ENCODE measurements at regions not wholly inside any gene's neighbourhood (a gene's known extent, or its start where the extent isn't known, plus 50 kb on each side); places are given as distances from the start of the nearest gene placed in this dataset.

DNA sequence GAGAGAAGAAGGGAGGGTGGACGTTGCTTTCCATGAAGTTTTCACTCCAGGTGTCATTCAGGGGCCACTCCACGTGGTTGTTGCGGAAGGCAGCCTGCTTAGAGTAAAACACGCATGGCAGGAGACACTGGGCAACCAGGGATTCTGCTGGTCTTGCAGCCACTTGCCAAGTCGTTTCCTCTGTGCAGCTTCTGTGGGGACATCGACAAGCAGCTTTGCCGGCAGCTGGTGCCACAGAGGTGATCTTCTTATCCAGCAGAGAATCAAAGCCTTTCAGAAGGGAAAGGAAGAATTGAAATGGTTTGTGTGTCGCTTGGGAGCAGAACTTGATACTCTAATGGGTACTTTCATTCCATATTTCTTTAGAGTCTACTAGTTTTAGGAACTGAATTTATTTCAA, 867.1 kb upstream of the TENM3 start:
- ATAC-seq (replicated peaks in 1 of 4) (no peak), DNase-seq (no peak)
- ChIA-PET CTCF (no interaction called here), POLR2A (no interaction called here)
- no peaks in the 10 kb centered on the region for H3K36me3 ChIP-seq (ENCODE audit: control insufficient read depth in 2 of 2, extremely low read depth in 1 of 2, insufficient read depth in 1 of 2, low read length in 1 of 2)
- H3K27me3 ChIP-seq (replicated peaks in 1 of 2; ENCODE audit: control insufficient read depth in 2 of 2, extremely low read depth in 1 of 2, insufficient read depth in 2 of 2, low read length in 1 of 2), result no peaks in the 10 kb centered on the region
- H3K4me3 ChIP-seq (ENCODE audit: control insufficient read depth in 1 of 2, extremely low read depth in 1 of 2, low read length in 1 of 2), result no peak overlapping the region
- 46% methylated on average over 5 of the region's 8 CpGs for WGBS (ENCODE audit: insufficient coverage)
- H3K27ac ChIP-seq (ENCODE audit: low read length), result no peak overlapping the region
- Mint-ChIP-seq H3K4me3 (no peak overlapping the region), H3K4me1 (no peaks in the 10 kb centered on the region), H3K27ac (no peak overlapping the region), H3K27me3 (no peaks in the 10 kb centered on the region), H3K36me3 (no peaks in the 10 kb centered on the region), H3K9me3 (peaks cover 0 to 3% (median 3%) of the 10 kb centered on the region in 3 donors)
- no peaks in the 10 kb centered on the region for H3K9me3 ChIP-seq
- H3K4me1 ChIP-seq (ENCODE audit: control insufficient read depth in 1 of 2, extremely low read depth in 1 of 2, insufficient read depth in 2 of 2, low read length in 2 of 2), result no peaks in the 10 kb centered on the region

DNA sequence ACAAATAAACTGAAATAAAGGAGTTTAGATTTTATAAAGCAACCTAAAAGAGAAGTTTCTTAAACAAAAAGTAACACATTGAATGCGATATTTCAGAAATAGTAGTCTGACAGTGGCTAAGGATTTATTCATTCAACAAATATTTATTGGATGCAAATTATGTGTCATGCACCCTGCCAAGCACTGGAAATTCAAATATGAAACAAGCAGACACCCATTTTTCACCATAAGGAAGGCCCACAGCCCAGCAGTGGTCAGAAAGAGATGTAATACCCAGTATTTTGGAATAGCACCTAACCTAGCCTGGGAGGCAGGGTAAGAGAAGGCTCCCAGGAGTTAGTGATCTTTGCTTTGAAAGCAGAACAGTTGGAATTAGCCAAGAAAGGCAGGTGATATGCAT, 855.1 kb upstream of the TENM3 start:
- ChIA-PET POLR2A (no interaction called here), CTCF (no interaction called here)
- H3K4me1 Mint-ChIP-seq, result no peaks in the 10 kb centered on the region
- H3K27me3 ChIP-seq (replicated peaks in 1 of 2; ENCODE audit: control insufficient read depth in 2 of 2, extremely low read depth in 1 of 2, insufficient read depth in 2 of 2, low read length in 1 of 2), result no peaks in the 10 kb centered on the region
- no peak overlapping the region for H3K4me3 ChIP-seq (ENCODE audit: control insufficient read depth in 1 of 2, extremely low read depth in 1 of 2, low read length in 1 of 2)
- H3K9me3 ChIP-seq, result no peaks in the 10 kb centered on the region
- WGBS (ENCODE audit: insufficient coverage), result no CpG with 5 or more reads among the region's 1 CpG
- H3K27me3 Mint-ChIP-seq, result no peaks in the 10 kb centered on the region
- peaks cover 0 to 12% (median 8%) of the 10 kb centered on the region in 3 donors for H3K9me3 Mint-ChIP-seq
- no peak overlapping the region for H3K4me3 Mint-ChIP-seq
- no peaks in the 10 kb centered on the region for H3K36me3 ChIP-seq (ENCODE audit: control insufficient read depth in 2 of 2, extremely low read depth in 1 of 2, insufficient read depth in 1 of 2, low read length in 1 of 2)
- H3K27ac ChIP-seq (ENCODE audit: low read length), result no peak overlapping the region
- no peak overlapping the region for H3K27ac Mint-ChIP-seq
- no peaks in the 10 kb centered on the region for H3K4me1 ChIP-seq (ENCODE audit: control insufficient read depth in 1 of 2, extremely low read depth in 1 of 2, insufficient read depth in 2 of 2, low read length in 2 of 2)
- DNase-seq, result no peak
- ATAC-seq (replicated peaks in 1 of 4), result no peak
- no peaks in the 10 kb centered on the region for H3K36me3 Mint-ChIP-seq

DNA sequence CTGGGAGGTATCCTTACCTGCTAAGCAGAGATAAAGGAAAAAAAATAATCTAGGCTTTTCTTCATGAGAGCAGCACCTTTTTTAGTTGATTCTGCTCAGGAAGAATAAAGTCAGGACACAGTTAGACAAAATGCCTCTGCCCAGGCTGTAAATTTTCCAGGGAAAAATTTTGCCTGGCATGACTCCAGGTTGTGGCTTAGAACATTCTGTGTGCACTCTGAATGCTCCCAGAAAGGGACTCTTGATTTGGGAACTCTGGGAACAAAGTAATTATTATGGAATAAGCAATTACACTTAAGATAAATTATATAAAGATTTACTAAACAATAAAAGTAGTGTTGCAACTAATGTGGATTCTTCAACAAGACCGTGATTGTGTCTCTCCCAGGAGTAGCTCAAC, 826.2 kb upstream of the TENM3 start:
- no peak overlapping the region for H3K27ac ChIP-seq (ENCODE audit: low read length)
- no peak overlapping the region for H3K4me3 ChIP-seq (ENCODE audit: control insufficient read depth in 1 of 2, extremely low read depth in 1 of 2, low read length in 1 of 2)
- H3K9me3 Mint-ChIP-seq, result peaks cover 0 to 12% (median 4%) of the 10 kb centered on the region in 3 donors
- H3K27me3 Mint-ChIP-seq, result no peaks in the 10 kb centered on the region
- H3K9me3 ChIP-seq, result no peaks in the 10 kb centered on the region
- no peak for ATAC-seq (replicated peaks in 1 of 4)
- no peaks in the 10 kb centered on the region for H3K36me3 Mint-ChIP-seq
- H3K4me3 Mint-ChIP-seq, result no peak overlapping the region
- H3K4me1 ChIP-seq (ENCODE audit: control insufficient read depth in 1 of 2, extremely low read depth in 1 of 2, insufficient read depth in 2 of 2, low read length in 2 of 2), result no peaks in the 10 kb centered on the region
- CTCF ChIA-PET, result no interaction called here
- H3K4me1 Mint-ChIP-seq, result no peaks in the 10 kb centered on the region
- no peak overlapping the region for H3K27ac Mint-ChIP-seq
- WGBS (ENCODE audit: insufficient coverage), result no CpG with 5 or more reads among the region's 1 CpG
- H3K36me3 ChIP-seq (ENCODE audit: control insufficient read depth in 2 of 2, extremely low read depth in 1 of 2, insufficient read depth in 1 of 2, low read length in 1 of 2), result no peaks in the 10 kb centered on the region
- H3K27me3 ChIP-seq (replicated peaks in 1 of 2; ENCODE audit: control insufficient read depth in 2 of 2, extremely low read depth in 1 of 2, insufficient read depth in 2 of 2, low read length in 1 of 2), result no peaks in the 10 kb centered on the region
- POLR2A ChIA-PET, result no interaction called here
- DNase-seq, result no peak

DNA sequence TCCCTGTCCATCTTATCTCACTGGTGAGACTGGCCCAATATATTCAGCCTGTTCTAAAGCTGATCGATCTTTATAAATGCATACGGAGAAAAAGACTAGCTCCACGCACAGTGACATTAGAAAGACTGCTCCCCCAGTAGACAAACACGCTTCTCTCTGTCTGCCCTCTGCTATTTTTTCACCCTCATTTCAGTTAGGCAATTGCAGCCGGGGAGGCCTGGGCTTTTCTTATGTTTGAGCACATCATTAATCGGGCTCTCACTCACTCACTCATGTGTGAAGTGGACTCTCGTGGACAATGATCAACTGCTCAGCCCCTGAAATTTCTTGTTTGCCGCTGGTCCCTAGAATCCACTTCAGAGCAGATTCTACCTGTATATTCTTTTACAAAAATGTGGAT, 824.7 kb upstream of the TENM3 start:
- POLR2A ChIA-PET, result no interaction called here
- H3K4me3 Mint-ChIP-seq, result no peak overlapping the region
- no peak for ATAC-seq (replicated peaks in 1 of 4)

DNA sequence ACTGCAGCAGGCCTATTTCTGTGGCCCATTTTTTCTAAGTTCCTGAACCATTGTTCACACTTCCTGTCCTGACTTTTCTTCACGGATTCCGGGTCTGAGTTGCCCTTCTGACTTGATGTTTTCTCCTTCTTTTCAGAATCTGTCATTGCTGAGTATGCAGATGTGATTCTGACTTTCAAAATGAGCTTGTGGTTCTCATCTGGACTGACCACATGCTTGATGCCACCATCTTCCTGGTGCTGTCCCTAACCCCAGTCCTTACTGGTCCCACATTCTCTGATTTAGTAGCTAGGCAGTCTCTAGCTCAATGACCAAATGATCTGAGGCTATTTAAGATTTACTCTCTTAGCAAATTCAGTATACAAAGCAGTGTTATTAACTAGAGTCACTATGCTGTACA, 822.3 kb upstream of the TENM3 start:
- Mint-ChIP-seq H3K27ac (no peak overlapping the region), H3K4me1 (no peaks in the 10 kb centered on the region), H3K4me3 (no peak overlapping the region), H3K9me3 (peaks cover 10 to 22% (median 15%) of the 10 kb centered on the region in 3 donors), H3K27me3 (no peaks in the 10 kb centered on the region), H3K36me3 (no peaks in the 10 kb centered on the region)
- ATAC-seq (replicated peaks in 1 of 4) (no peak), DNase-seq (no peak)
- no peaks in the 10 kb centered on the region for H3K27me3 ChIP-seq (replicated peaks in 1 of 2; ENCODE audit: control insufficient read depth in 2 of 2, extremely low read depth in 1 of 2, insufficient read depth in 2 of 2, low read length in 1 of 2)
- POLR2A ChIA-PET, result interaction anchor here in 1 of 2 donors (0.6 kb wide), 1 partner anchor 142 kb away, joined by 3 read pairs; no protein-coding TSS in a partner anchor
- CTCF ChIA-PET, result no interaction called here
- no peaks in the 10 kb centered on the region for H3K4me1 ChIP-seq (ENCODE audit: control insufficient read depth in 1 of 2, extremely low read depth in 1 of 2, insufficient read depth in 2 of 2, low read length in 2 of 2)
- WGBS (ENCODE audit: insufficient coverage), result no CpG with 5 or more reads among the region's 2 CpGs
- no peaks in the 10 kb centered on the region for H3K36me3 ChIP-seq (ENCODE audit: control insufficient read depth in 2 of 2, extremely low read depth in 1 of 2, insufficient read depth in 1 of 2, low read length in 1 of 2)
- no peak overlapping the region for H3K4me3 ChIP-seq (ENCODE audit: control insufficient read depth in 1 of 2, extremely low read depth in 1 of 2, low read length in 1 of 2)
- no peaks in the 10 kb centered on the region for H3K9me3 ChIP-seq
- no peak overlapping the region for H3K27ac ChIP-seq (ENCODE audit: low read length)

More for the DNA sequence above, 824.7 kb upstream of the TENM3 start:
- CTCF ChIA-PET, result no interaction called here
- Mint-ChIP-seq H3K27ac (no peak overlapping the region), H3K9me3 (peaks cover 4 to 16% (median 14%) of the 10 kb centered on the region in 3 donors), H3K27me3 (no peaks in the 10 kb centered on the region), H3K36me3 (no peaks in the 10 kb centered on the region), H3K4me1 (no peaks in the 10 kb centered on the region)
- no peaks in the 10 kb centered on the region for H3K36me3 ChIP-seq (ENCODE audit: control insufficient read depth in 2 of 2, extremely low read depth in 1 of 2, insufficient read depth in 1 of 2, low read length in 1 of 2)
- H3K27me3 ChIP-seq (replicated peaks in 1 of 2; ENCODE audit: control insufficient read depth in 2 of 2, extremely low read depth in 1 of 2, insufficient read depth in 2 of 2, low read length in 1 of 2), result no peaks in the 10 kb centered on the region
- WGBS (ENCODE audit: insufficient coverage), result 97% methylated on average over 3 of the region's 8 CpGs
- no peak for DNase-seq
- no peak overlapping the region for H3K4me3 ChIP-seq (ENCODE audit: control insufficient read depth in 1 of 2, extremely low read depth in 1 of 2, low read length in 1 of 2)
- H3K27ac ChIP-seq (ENCODE audit: low read length), result no peak overlapping the region
- no peaks in the 10 kb centered on the region for H3K4me1 ChIP-seq (ENCODE audit: control insufficient read depth in 1 of 2, extremely low read depth in 1 of 2, insufficient read depth in 2 of 2, low read length in 2 of 2)
- no peaks in the 10 kb centered on the region for H3K9me3 ChIP-seq

DNA sequence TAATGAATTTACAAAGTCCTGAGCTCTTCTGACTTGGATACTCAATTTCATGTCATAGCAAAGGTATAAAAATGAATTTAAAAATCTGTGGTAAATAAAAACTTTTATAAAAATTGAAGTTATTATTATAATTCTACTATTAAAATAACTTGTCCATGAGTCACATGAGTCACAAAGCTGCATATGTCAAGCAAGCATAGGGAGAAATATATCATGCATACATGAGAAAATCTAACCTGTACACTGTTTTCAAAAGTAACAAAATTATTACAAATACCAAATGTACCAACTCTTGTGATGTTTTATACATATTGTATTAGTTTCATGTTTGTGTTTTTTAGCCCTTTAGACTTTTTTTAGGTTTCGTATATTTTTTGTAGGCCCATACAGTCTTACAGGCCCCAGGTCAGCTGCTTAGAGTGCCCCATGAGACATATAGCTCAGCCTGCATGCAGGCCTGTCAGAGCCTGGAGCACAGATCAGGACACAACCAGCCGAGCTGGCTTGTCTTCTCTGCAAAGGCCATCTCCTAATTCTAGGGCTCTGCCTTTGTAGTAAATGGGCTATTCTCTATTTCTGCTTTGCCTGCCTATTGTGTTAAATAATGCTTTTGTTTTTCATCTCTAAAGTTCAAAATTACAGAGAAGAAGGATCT, 818.7 kb upstream of the TENM3 start:
- Histone ChIP-seq H3K27ac (ENCODE audit: low read length) (no peak overlapping the region), H3K4me3 (ENCODE audit: control insufficient read depth in 1 of 2, extremely low read depth in 1 of 2, low read length in 1 of 2) (no peak overlapping the region), H3K36me3 (ENCODE audit: control insufficient read depth in 2 of 2, extremely low read depth in 1 of 2, insufficient read depth in 1 of 2, low read length in 1 of 2) (no peaks in the 10 kb centered on the region), H3K9me3 (no peaks in the 10 kb centered on the region), H3K27me3 (replicated peaks in 1 of 2; ENCODE audit: control insufficient read depth in 2 of 2, extremely low read depth in 1 of 2, insufficient read depth in 2 of 2, low read length in 1 of 2) (no peaks in the 10 kb centered on the region), H3K4me1 (ENCODE audit: control insufficient read depth in 1 of 2, extremely low read depth in 1 of 2, insufficient read depth in 2 of 2, low read length in 2 of 2) (no peaks in the 10 kb centered on the region)
- Mint-ChIP-seq H3K4me3 (no peak overlapping the region), H3K27me3 (no peaks in the 10 kb centered on the region), H3K27ac (no peak overlapping the region), H3K36me3 (no peaks in the 10 kb centered on the region), H3K9me3 (peaks cover 10 to 29% (median 15%) of the 10 kb centered on the region in 3 donors), H3K4me1 (no peaks in the 10 kb centered on the region)
- WGBS (ENCODE audit: insufficient coverage), result 50% methylated on average over 1 of the region's 2 CpGs
- DNase-seq, result no peak
- POLR2A ChIA-PET, result no interaction called here
- CTCF ChIA-PET, result no interaction called here
- ATAC-seq (replicated peaks in 1 of 4), result no peak

DNA sequence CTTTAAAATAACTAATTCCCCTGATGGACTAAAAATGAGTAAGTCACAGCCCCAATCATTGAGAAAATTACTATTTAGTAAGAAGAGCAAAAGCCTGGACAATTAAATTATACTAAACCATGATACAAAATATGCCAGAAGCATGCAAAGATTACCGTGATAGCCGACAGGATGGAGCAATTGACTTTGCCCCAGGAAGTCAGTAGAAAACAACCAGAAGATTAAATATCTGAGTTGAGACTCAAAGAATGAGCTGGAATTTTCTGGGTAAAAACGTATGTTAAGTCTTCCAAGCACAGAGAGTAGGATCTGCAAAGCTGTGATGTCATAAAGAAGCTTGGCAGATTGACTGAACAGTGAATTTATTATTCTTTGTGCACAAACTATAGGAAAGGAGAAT, 816.1 kb upstream of the TENM3 start:
- H3K27me3 Mint-ChIP-seq, result no peaks in the 10 kb centered on the region
- H3K36me3 Mint-ChIP-seq, result no peaks in the 10 kb centered on the region
- ATAC-seq (replicated peaks in 1 of 4), result no peak
- H3K4me1 Mint-ChIP-seq, result no peaks in the 10 kb centered on the region
- 89% methylated on average over 3 of the region's 3 CpGs for WGBS (ENCODE audit: insufficient coverage)
- no peaks in the 10 kb centered on the region for H3K9me3 ChIP-seq
- H3K27ac ChIP-seq (ENCODE audit: low read length), result no peak overlapping the region
- no peak overlapping the region for H3K4me3 Mint-ChIP-seq
- POLR2A ChIA-PET, result no interaction called here
- H3K4me3 ChIP-seq (ENCODE audit: control insufficient read depth in 1 of 2, extremely low read depth in 1 of 2, low read length in 1 of 2), result no peak overlapping the region
- no peak for DNase-seq
- H3K36me3 ChIP-seq (ENCODE audit: control insufficient read depth in 2 of 2, extremely low read depth in 1 of 2, insufficient read depth in 1 of 2, low read length in 1 of 2), result no peaks in the 10 kb centered on the region
- H3K27me3 ChIP-seq (replicated peaks in 1 of 2; ENCODE audit: control insufficient read depth in 2 of 2, extremely low read depth in 1 of 2, insufficient read depth in 2 of 2, low read length in 1 of 2), result no peaks in the 10 kb centered on the region
- CTCF ChIA-PET, result no interaction called here
- peaks cover 8 to 28% (median 10%) of the 10 kb centered on the region in 3 donors for H3K9me3 Mint-ChIP-seq
- H3K4me1 ChIP-seq (ENCODE audit: control insufficient read depth in 1 of 2, extremely low read depth in 1 of 2, insufficient read depth in 2 of 2, low read length in 2 of 2), result no peaks in the 10 kb centered on the region
- no peak overlapping the region for H3K27ac Mint-ChIP-seq
